ENCODE measurements at regions not wholly inside any gene's neighbourhood (a gene's known extent, or its start where the extent isn't known, plus 50 kb on each side); places are given as distances from the start of the nearest gene placed in this dataset.

DNA sequence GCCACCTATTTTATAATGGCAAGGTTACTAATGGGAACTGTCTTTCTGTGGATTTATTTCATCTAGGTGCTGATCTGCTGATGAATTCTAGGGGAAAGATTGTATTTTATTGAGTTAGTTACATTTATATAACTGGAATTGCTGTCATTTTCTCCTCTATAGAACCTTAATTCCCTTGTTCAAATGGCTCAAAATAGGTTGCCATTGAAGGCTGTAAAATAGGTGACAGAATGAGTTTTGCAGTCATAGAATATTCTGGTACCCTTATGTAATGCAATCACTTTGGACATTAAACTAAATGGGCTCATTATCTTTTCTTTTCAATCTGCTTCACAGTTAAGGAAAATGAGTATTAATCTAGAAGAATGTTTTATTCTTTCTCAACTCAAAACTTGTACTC is 131.0 kb downstream of the CTH start:
- Mint-ChIP-seq H3K9me3 (peaks cover 4% of the 10 kb centered on the region), H3K27ac (no peak overlapping the region), H3K27me3 (ENCODE audit: low read depth) (no peaks in the 10 kb centered on the region), H3K36me3 (no peaks in the 10 kb centered on the region), H3K4me3 (no peak overlapping the region), H3K4me1 (peaks cover 11% of the 10 kb centered on the region)
- no peak for DNase-seq (ENCODE audit: low spot score)
- ChIA-PET POLR2A (no interaction called here), CTCF (no interaction called here)
- TF ChIP-seq, protein P1, sequence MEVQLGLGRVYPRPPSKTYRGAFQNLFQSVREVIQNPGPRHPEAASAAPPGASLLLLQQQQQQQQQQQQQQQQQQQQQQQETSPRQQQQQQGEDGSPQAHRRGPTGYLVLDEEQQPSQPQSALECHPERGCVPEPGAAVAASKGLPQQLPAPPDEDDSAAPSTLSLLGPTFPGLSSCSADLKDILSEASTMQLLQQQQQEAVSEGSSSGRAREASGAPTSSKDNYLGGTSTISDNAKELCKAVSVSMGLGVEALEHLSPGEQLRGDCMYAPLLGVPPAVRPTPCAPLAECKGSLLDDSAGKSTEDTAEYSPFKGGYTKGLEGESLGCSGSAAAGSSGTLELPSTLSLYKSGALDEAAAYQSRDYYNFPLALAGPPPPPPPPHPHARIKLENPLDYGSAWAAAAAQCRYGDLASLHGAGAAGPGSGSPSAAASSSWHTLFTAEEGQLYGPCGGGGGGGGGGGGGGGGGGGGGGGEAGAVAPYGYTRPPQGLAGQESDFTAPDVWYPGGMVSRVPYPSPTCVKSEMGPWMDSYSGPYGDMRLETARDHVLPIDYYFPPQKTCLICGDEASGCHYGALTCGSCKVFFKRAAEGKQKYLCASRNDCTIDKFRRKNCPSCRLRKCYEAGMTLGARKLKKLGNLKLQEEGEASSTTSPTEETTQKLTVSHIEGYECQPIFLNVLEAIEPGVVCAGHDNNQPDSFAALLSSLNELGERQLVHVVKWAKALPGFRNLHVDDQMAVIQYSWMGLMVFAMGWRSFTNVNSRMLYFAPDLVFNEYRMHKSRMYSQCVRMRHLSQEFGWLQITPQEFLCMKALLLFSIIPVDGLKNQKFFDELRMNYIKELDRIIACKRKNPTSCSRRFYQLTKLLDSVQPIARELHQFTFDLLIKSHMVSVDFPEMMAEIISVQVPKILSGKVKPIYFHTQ (CRISPR knock-in tag; IDR thresholded peaks at IDR 0.05), result no peak
- TF ChIP-seq USF2 (CRISPR knock-in tag; IDR thresholded peaks at IDR 0.05), result no peak
- ATAC-seq, result no peak

GRCh38 chr1:70542856-70543255 is 131.8 kb downstream of the CTH start:
- H3K9me3 Mint-ChIP-seq, result peaks cover 2% of the 10 kb centered on the region
- H3K4me3 Mint-ChIP-seq, result no peak overlapping the region
- peaks cover 12% of the 10 kb centered on the region for H3K4me1 Mint-ChIP-seq
- ChIA-PET POLR2A (no interaction called here), CTCF (no interaction called here)
- DNase-seq (ENCODE audit: low spot score) (no peak), ATAC-seq (no peak)
- no peaks in the 10 kb centered on the region for H3K27me3 Mint-ChIP-seq (ENCODE audit: low read depth)
- H3K36me3 Mint-ChIP-seq, result no peaks in the 10 kb centered on the region
- H3K27ac Mint-ChIP-seq, result no peak overlapping the region
- TF ChIP-seq GRHL2 (CRISPR knock-in tag; IDR thresholded peaks at IDR 0.05; ENCODE audit: insufficient replicate concordance, severe bottlenecking) (no peak), ZNF671 (CRISPR knock-in tag; IDR thresholded peaks at IDR 0.05) (no peak), CDX4 (CRISPR knock-in tag; IDR thresholded peaks at IDR 0.05; ENCODE audit: borderline replicate concordance) (no peak), ZSCAN18 (CRISPR knock-in tag; IDR thresholded peaks at IDR 0.05) (no peak), ZNF396 (CRISPR knock-in tag; IDR thresholded peaks at IDR 0.05; ENCODE audit: borderline replicate concordance) (no peak), ZNF317 (CRISPR knock-in tag; IDR thresholded peaks at IDR 0.05; ENCODE audit: borderline replicate concordance, low read depth) (no peak), E2F1 (CRISPR knock-in tag; IDR thresholded peaks at IDR 0.05) (no peak), MLX (CRISPR knock-in tag; IDR thresholded peaks at IDR 0.05) (no peak), CREM (CRISPR knock-in tag; IDR thresholded peaks at IDR 0.05) (no peak), ZBTB21 (CRISPR knock-in tag; IDR thresholded peaks at IDR 0.05; ENCODE audit: borderline replicate concordance) (no peak), JUN (CRISPR knock-in tag; IDR thresholded peaks at IDR 0.05) (no peak), NFE2L1 (CRISPR knock-in tag; IDR thresholded peaks at IDR 0.05) (no peak), SMAD3 (CRISPR knock-in tag; IDR thresholded peaks at IDR 0.05; ENCODE audit: borderline replicate concordance) (no peak), USF2 (CRISPR knock-in tag; IDR thresholded peaks at IDR 0.05) (no peak)
- TF ChIP-seq, protein P2, sequence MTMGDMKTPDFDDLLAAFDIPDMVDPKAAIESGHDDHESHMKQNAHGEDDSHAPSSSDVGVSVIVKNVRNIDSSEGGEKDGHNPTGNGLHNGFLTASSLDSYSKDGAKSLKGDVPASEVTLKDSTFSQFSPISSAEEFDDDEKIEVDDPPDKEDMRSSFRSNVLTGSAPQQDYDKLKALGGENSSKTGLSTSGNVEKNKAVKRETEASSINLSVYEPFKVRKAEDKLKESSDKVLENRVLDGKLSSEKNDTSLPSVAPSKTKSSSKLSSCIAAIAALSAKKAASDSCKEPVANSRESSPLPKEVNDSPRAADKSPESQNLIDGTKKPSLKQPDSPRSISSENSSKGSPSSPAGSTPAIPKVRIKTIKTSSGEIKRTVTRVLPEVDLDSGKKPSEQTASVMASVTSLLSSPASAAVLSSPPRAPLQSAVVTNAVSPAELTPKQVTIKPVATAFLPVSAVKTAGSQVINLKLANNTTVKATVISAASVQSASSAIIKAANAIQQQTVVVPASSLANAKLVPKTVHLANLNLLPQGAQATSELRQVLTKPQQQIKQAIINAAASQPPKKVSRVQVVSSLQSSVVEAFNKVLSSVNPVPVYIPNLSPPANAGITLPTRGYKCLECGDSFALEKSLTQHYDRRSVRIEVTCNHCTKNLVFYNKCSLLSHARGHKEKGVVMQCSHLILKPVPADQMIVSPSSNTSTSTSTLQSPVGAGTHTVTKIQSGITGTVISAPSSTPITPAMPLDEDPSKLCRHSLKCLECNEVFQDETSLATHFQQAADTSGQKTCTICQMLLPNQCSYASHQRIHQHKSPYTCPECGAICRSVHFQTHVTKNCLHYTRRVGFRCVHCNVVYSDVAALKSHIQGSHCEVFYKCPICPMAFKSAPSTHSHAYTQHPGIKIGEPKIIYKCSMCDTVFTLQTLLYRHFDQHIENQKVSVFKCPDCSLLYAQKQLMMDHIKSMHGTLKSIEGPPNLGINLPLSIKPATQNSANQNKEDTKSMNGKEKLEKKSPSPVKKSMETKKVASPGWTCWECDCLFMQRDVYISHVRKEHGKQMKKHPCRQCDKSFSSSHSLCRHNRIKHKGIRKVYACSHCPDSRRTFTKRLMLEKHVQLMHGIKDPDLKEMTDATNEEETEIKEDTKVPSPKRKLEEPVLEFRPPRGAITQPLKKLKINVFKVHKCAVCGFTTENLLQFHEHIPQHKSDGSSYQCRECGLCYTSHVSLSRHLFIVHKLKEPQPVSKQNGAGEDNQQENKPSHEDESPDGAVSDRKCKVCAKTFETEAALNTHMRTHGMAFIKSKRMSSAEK (CRISPR knock-in tag; IDR thresholded peaks at IDR 0.05; ENCODE audit: borderline replicate concordance), result no peak
- TF ChIP-seq, protein P1 (CRISPR knock-in tag; IDR thresholded peaks at IDR 0.05), result no peak
- TF ChIP-seq, protein P3, sequence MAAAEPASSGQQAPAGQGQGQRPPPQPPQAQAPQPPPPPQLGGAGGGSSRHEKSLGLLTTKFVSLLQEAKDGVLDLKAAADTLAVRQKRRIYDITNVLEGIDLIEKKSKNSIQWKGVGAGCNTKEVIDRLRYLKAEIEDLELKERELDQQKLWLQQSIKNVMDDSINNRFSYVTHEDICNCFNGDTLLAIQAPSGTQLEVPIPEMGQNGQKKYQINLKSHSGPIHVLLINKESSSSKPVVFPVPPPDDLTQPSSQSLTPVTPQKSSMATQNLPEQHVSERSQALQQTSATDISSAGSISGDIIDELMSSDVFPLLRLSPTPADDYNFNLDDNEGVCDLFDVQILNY (CRISPR knock-in tag; IDR thresholded peaks at IDR 0.05), result no peak

All from WTC11 (cell line).